Mesendoderm (in vitro differentiated cells): ENCODE measurements at regions not wholly inside any gene's neighbourhood (a gene's known extent, or its start where the extent isn't known, plus 50 kb on each side); places are given as distances from the start of the nearest gene placed in this dataset.

Source experiments
- DNase-seq: peaks from one replicate; pipeline ENCODE4 v3.0.0; 2013
- H2AK5ac ChIP-seq: 2 replicates; pipeline ENCODE4 v1.6.1; 2013; ENCODE audit warnings: low read length, inconsistent platforms
- H2BK120ac ChIP-seq: 2 replicates; pipeline ENCODE4 v1.6.1; 2013; ENCODE audit warnings: low read depth, mild to moderate bottlenecking, low read length, moderate library complexity, mixed read lengths
- H2BK15ac ChIP-seq: replicated peaks from 2 replicates; pipeline ENCODE4 v1.6.1; 2013; ENCODE audit warnings: low read depth, mild to moderate bottlenecking, moderate library complexity
- H2BK5ac ChIP-seq: 2 replicates; pipeline ENCODE4 v1.6.1; 2013; ENCODE audit warnings: low read length, inconsistent platforms
- H3K18ac ChIP-seq: 2 replicates; pipeline ENCODE4 v1.6.1; 2013; ENCODE audit warnings: mild to moderate bottlenecking, low read length, mixed read lengths
- H3K23ac ChIP-seq: one replicate; pipeline ENCODE4 v1.6.1; 2013; ENCODE audit warnings: low read length
- H3K27ac ChIP-seq: 2 replicates; pipeline ENCODE4 v1.5.1; 2013; ENCODE audit warnings: low read depth, mild to moderate bottlenecking, inconsistent platforms, low read length, moderate library complexity
- H3K27me3 ChIP-seq: 2 replicates; pipeline ENCODE4 v1.6.1; 2013; ENCODE audit warnings: low read length, control low read depth, mild to moderate bottlenecking, inconsistent platforms; ENCODE audit not compliant: insufficient read depth, poor library complexity
- H3K36me3 ChIP-seq: 2 replicates; pipeline ENCODE4 v1.6.1; 2013; ENCODE audit warnings: low read length, inconsistent platforms; ENCODE audit not compliant: control insufficient read depth, insufficient read depth
- H3K4ac ChIP-seq: one replicate; pipeline ENCODE4 v1.6.1; 2013; ENCODE audit warnings: low read depth, mild to moderate bottlenecking, low read length, moderate library complexity
- H3K4me1 ChIP-seq: 2 replicates; pipeline ENCODE4 v1.6.1; 2013; ENCODE audit warnings: low read depth, low read length, inconsistent platforms; ENCODE audit not compliant: control insufficient read depth
- H3K4me2 ChIP-seq: 2 replicates; pipeline ENCODE4 v1.6.1; 2013; ENCODE audit warnings: low read length
- H3K4me3 ChIP-seq: 2 replicates; pipeline ENCODE4 v1.5.1; 2013; ENCODE audit warnings: mild to moderate bottlenecking, low read length
- H3K56ac ChIP-seq: one replicate; pipeline ENCODE4 v1.6.1; 2013; ENCODE audit warnings: low read length
- H3K79me1 ChIP-seq: 2 replicates; pipeline ENCODE4 v1.6.1; 2013; ENCODE audit warnings: low read length, inconsistent platforms
- H3K79me2 ChIP-seq: 2 replicates; pipeline ENCODE4 v1.6.1; 2013; ENCODE audit warnings: mild to moderate bottlenecking, low read length; ENCODE audit not compliant: control insufficient read depth, insufficient read depth
- H3K9ac ChIP-seq: 2 replicates; pipeline ENCODE4 v1.6.1; 2013; ENCODE audit warnings: low read length, inconsistent platforms
- H4K5ac ChIP-seq: one replicate; pipeline ENCODE4 v1.6.1; 2013; ENCODE audit warnings: low read length
- H4K8ac ChIP-seq: one replicate; pipeline ENCODE4 v1.6.1; 2013; ENCODE audit warnings: low read depth, mild to moderate bottlenecking, control low read depth, low read length, moderate library complexity
- whole genome bisulfite sequencing: extraction: QIAGEN DNeasy Blood & Tissue Kit; methylation state at CpG from one replicate; pipeline ENCODE4 v1.1.7; 2013; ENCODE audit warnings: low lambda C conversion rate, missing lambda C conversion rate; ENCODE audit not compliant: insufficient coverage; ENCODE audit errors: extremely low coverage; 5-methylcytosine and 5-hydroxymethylcytosine counted together

DNA sequence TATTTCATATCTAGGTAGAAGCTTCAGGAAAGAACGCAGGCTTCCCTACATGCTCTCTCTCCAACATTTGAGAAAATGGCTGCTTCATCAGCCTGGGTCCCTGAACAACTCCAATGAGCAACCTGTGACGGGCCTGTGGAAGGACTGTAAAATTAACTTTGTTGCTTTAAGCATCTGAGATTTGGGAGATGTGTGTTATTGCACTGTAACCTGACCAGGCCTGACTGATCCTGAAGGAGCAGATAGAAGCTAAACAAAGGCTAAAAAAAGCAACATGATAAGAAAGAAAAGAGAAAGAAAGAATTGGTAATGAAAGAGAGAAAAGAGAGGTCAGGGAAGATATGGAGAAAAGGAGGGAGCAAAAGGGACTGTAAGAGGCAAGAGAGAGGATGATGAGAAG is 77.1 kb upstream of the MBNL2 start:
- no peak for DNase-seq
- Histone ChIP-seq H3K36me3 (no peaks in the 10 kb centered on the region), H3K79me2 (no peaks in the 10 kb centered on the region), H4K8ac (no peak overlapping the region), H4K5ac (no peak overlapping the region), H3K4ac (no peak overlapping the region), H2BK120ac (no peak overlapping the region), H3K27me3 (no peaks in the 10 kb centered on the region), H3K4me2 (no peak overlapping the region), H2BK15ac (no peak overlapping the region), H3K56ac (no peak overlapping the region), H3K18ac (no peak overlapping the region), H3K79me1 (no peaks in the 10 kb centered on the region), H3K9ac (no peak overlapping the region), H3K4me3 (no peak overlapping the region), H3K27ac (no peak overlapping the region), H2BK5ac (no peak overlapping the region), H2AK5ac (no peak overlapping the region), H3K23ac (no peak overlapping the region), H3K4me1 (peaks cover 2% of the 10 kb centered on the region)
- WGBS, result no CpG with 5 or more reads among the region's 2 CpGs

DNA sequence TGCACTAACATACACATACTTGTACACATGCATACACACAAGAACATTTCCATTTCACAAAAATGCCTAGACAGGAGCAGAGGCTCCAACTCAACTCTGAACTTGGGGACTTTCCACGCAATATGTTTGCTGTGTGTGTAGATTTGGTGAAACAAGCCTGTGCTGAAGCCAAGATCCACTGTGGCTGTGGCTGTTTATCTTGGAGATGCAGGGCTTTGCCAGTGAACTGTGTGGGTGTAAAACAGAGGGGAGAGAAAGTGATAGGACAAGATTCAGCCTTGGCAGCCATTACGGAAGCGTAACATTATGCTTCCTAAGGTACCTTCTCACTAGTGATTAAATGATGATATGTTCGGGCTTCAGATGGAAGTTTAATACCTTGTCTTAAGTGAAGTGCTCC is 73.2 kb upstream of the MBNL2 start:
- Histone ChIP-seq H3K79me2 (no peaks in the 10 kb centered on the region), H3K4me3 (no peak overlapping the region), H3K18ac (no peak overlapping the region), H3K36me3 (no peaks in the 10 kb centered on the region), H4K5ac (no peak overlapping the region), H3K9ac (no peak overlapping the region), H3K56ac (no peak overlapping the region), H4K8ac (no peak overlapping the region), H2BK5ac (no peak overlapping the region), H2BK15ac (no peak overlapping the region), H3K4me2 (no peak overlapping the region), H3K4me1 (no peaks in the 10 kb centered on the region), H3K23ac (no peak overlapping the region), H2BK120ac (no peak overlapping the region), H3K27ac (no peak overlapping the region), H2AK5ac (no peak overlapping the region), H3K4ac (no peak overlapping the region), H3K79me1 (no peaks in the 10 kb centered on the region), H3K27me3 (no peaks in the 10 kb centered on the region)
- WGBS, result no CpG with 5 or more reads among the region's 4 CpGs
- no peak for DNase-seq

GRCh38 chr13:97160421-97160820 is 61.7 kb upstream of the MBNL2 start:
- no CpG with 5 or more reads among the region's 2 CpGs for WGBS
- Histone ChIP-seq H3K79me1 (no peaks in the 10 kb centered on the region), H2BK120ac (no peak overlapping the region), H3K27ac (no peak overlapping the region), H3K36me3 (no peaks in the 10 kb centered on the region), H3K4me1 (no peaks in the 10 kb centered on the region), H3K4ac (no peak overlapping the region), H3K4me2 (no peak overlapping the region), H3K23ac (no peak overlapping the region), H2BK5ac (no peak overlapping the region), H3K4me3 (no peak overlapping the region), H2AK5ac (no peak overlapping the region), H3K79me2 (no peaks in the 10 kb centered on the region), H4K5ac (no peak overlapping the region), H2BK15ac (no peak overlapping the region), H3K18ac (no peak overlapping the region), H3K9ac (no peak overlapping the region), H3K56ac (no peak overlapping the region), H3K27me3 (no peaks in the 10 kb centered on the region), H4K8ac (no peak overlapping the region)
- DNase-seq, result no peak

DNA sequence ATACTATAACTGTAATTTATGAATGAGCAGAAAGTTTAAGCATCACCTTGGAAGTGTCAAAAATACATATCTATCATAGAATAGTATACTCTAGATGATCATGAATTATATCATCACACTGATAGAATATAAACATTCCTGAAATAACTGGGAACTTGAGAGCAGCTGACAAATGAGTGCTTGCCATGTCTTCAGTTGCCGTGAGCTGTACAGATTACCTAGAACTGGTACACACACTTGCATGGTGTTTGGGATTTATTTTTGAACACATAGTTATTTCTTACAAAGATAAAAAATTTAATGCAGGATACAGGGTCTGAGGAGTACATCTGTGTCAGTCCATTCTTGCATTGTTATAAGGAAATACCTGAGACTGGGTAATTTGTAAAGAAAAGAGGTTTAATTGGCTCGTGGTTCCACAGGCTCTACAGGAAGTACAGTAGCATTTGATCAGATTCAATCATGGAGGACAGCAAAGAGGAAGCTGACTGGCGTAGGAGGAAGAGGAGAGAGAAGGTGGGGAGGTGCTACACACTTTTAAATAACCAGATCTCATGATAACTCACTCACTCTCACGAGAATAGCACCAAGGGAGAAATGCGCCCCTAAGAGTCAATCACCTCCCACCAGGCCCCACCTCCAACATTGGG is 60.4 kb upstream of the MBNL2 start:
- Histone ChIP-seq H2BK15ac (no peak overlapping the region), H3K4ac (no peak overlapping the region), H3K18ac (no peak overlapping the region), H4K5ac (no peak overlapping the region), H2BK5ac (no peak overlapping the region), H2BK120ac (no peak overlapping the region), H3K79me2 (no peaks in the 10 kb centered on the region), H3K9ac (no peak overlapping the region), H3K27me3 (no peaks in the 10 kb centered on the region), H3K4me2 (no peak overlapping the region), H3K56ac (no peak overlapping the region), H2AK5ac (no peak overlapping the region), H3K23ac (no peak overlapping the region), H3K27ac (no peak overlapping the region), H3K79me1 (no peaks in the 10 kb centered on the region), H3K4me1 (no peaks in the 10 kb centered on the region), H4K8ac (no peak overlapping the region), H3K36me3 (no peaks in the 10 kb centered on the region), H3K4me3 (no peak overlapping the region)
- no peak for DNase-seq
- no CpG with 5 or more reads among the region's 5 CpGs for WGBS

- no peak overlapping the region for H3K4me2 ChIP-seq
- H2BK5ac ChIP-seq, result no peak overlapping the region
- no peaks in the 10 kb centered on the region for H3K4me1 ChIP-seq
- no peak overlapping the region for H3K27ac ChIP-seq
- peak; percentile 17 for DNase-seq
- no peak overlapping the region for H3K18ac ChIP-seq
- H2AK5ac ChIP-seq, result no peak overlapping the region
- H3K9ac ChIP-seq, result no peak overlapping the region
- H3K79me1 ChIP-seq, result no peaks in the 10 kb centered on the region
- no peaks in the 10 kb centered on the region for H3K79me2 ChIP-seq
- no peak overlapping the region for H3K4me3 ChIP-seq
- H4K8ac ChIP-seq, result no peak overlapping the region
- H4K5ac ChIP-seq, result no peak overlapping the region
- no peak overlapping the region for H3K4ac ChIP-seq
- H2BK120ac ChIP-seq, result no peak overlapping the region
- no peak overlapping the region for H3K23ac ChIP-seq
- no peaks in the 10 kb centered on the region for H3K27me3 ChIP-seq
- no peaks in the 10 kb centered on the region for H3K36me3 ChIP-seq
- no peak overlapping the region for H3K56ac ChIP-seq
- no peak overlapping the region for H2BK15ac ChIP-seq
- no CpG with 5 or more reads among the region's 2 CpGs for WGBS
Measured at GRCh38 chr13:97165502-97166425, 56.4 kb upstream of the MBNL2 start.
